ENCODE measurements at regions not wholly inside any gene's neighbourhood (a gene's known extent, or its start where the extent isn't known, plus 50 kb on each side); places are given as distances from the start of the nearest gene placed in this dataset.

DNA sequence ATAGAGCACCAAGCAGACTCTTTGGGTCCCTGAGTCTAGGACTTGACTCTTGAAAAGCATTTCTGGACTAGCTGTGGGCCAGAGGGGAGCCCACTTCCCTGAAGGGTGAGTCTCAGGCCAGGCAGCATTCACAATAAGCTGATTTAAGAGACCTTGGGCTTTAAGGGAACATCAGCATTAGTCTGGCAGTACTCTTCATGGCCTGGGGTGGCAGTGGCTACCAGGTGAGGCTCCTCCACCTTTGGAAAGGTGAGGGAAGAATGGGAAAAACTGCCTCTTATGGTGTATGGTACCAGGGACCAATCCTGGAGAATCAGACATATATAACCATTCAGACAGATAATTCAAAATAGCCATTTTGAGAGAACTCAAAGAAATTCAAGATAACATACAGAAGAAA, 599.9 kb upstream of the POU3F3 start:
- TF ChIP-seq, protein P1, sequence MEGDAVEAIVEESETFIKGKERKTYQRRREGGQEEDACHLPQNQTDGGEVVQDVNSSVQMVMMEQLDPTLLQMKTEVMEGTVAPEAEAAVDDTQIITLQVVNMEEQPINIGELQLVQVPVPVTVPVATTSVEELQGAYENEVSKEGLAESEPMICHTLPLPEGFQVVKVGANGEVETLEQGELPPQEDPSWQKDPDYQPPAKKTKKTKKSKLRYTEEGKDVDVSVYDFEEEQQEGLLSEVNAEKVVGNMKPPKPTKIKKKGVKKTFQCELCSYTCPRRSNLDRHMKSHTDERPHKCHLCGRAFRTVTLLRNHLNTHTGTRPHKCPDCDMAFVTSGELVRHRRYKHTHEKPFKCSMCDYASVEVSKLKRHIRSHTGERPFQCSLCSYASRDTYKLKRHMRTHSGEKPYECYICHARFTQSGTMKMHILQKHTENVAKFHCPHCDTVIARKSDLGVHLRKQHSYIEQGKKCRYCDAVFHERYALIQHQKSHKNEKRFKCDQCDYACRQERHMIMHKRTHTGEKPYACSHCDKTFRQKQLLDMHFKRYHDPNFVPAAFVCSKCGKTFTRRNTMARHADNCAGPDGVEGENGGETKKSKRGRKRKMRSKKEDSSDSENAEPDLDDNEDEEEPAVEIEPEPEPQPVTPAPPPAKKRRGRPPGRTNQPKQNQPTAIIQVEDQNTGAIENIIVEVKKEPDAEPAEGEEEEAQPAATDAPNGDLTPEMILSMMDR (IDR thresholded peaks at IDR 0.05) = peak in 1 of 6 experiments; percentile 6
- TF ChIP-seq POLR2A (IDR thresholded peaks at IDR 0.05) = no peak

Data from Peyer's patch (tissue), 4 donors.